ENCODE measurements at regions not wholly inside any gene's neighbourhood (a gene's known extent, or its start where the extent isn't known, plus 50 kb on each side); places are given as distances from the start of the nearest gene placed in this dataset.

- no peaks in the 10 kb centered on the region for H3K27me3 ChIP-seq (ENCODE audit: insufficient read depth, low read depth)
- H3K9me2 ChIP-seq (ENCODE audit: insufficient read depth), result no peaks in the 10 kb centered on the region
- H3K79me2 ChIP-seq (ENCODE audit: low read depth), result no peaks in the 10 kb centered on the region
- TF ChIP-seq CTCF (conservative IDR thresholded peaks at IDR 0.05), result no peak
- no peak for TF ChIP-seq EZH2 (IDR thresholded peaks at IDR 0.05; ENCODE audit: low read depth)
- no peak overlapping the region for H3K4me3 ChIP-seq
- no peaks in the 10 kb centered on the region for H3F3A ChIP-seq (ENCODE audit: insufficient read depth, low read depth)
- ChIA-PET POLR2A (ENCODE audit: unreplicated experiment) (no interaction called here), CTCF (interaction anchor here (0.6 kb wide), 1 partner anchor 827 kb away, joined by 3 read pairs; no protein-coding TSS in a partner anchor)
- no peaks in the 10 kb centered on the region for H3K4me1 ChIP-seq (replicated peaks; ENCODE audit: insufficient read depth)
- H3K9me3 ChIP-seq (ENCODE audit: insufficient read depth, low read depth), result no peaks in the 10 kb centered on the region
- no peak overlapping the region for H2AFZ ChIP-seq
- no peak for DNase-seq
- H3K36me3 ChIP-seq (ENCODE audit: low read depth), result no peaks in the 10 kb centered on the region
- no TSS peak for BruUV-seq (replicated peaks)
- no peak overlapping the region for H3K27ac ChIP-seq
- H4K20me1 ChIP-seq (ENCODE audit: insufficient read depth), result no peaks in the 10 kb centered on the region
- H3K4me2 ChIP-seq, result no peak overlapping the region
- intact Hi-C loops (cut with micrococcal nuclease; ENCODE audit: unreplicated experiment), result no loop called here
Measured at GRCh38 chr1:193443886-193444285, 257.5 kb upstream of the B3GALT2 start.

- H3K4me3 ChIP-seq, result no peak overlapping the region
- H3K4me2 ChIP-seq, result no peak overlapping the region
- H3K9me3 ChIP-seq (ENCODE audit: insufficient read depth, low read depth), result 0 out of 2 replicates have a peak, but pooled peaks cover 4% of the 10 kb centered on the region
- no peak for TF ChIP-seq EZH2 (IDR thresholded peaks at IDR 0.05; ENCODE audit: low read depth)
- no peak for TF ChIP-seq CTCF (conservative IDR thresholded peaks at IDR 0.05)
- H2AFZ ChIP-seq, result no peak overlapping the region
- H3K27me3 ChIP-seq (ENCODE audit: insufficient read depth, low read depth), result no peaks in the 10 kb centered on the region
- CTCF ChIA-PET, result no interaction called here
- H3K9me2 ChIP-seq (ENCODE audit: insufficient read depth), result no peaks in the 10 kb centered on the region
- BruUV-seq (replicated peaks), result no TSS peak
- no peaks in the 10 kb centered on the region for H3F3A ChIP-seq (ENCODE audit: insufficient read depth, low read depth)
- POLR2A ChIA-PET (ENCODE audit: unreplicated experiment), result no interaction called here
- DNase-seq, result no peak
- intact Hi-C loops (cut with micrococcal nuclease; ENCODE audit: unreplicated experiment), result no loop called here
- no peaks in the 10 kb centered on the region for H3K36me3 ChIP-seq (ENCODE audit: low read depth)
- no peaks in the 10 kb centered on the region for H4K20me1 ChIP-seq (ENCODE audit: insufficient read depth)
- H3K4me1 ChIP-seq (replicated peaks; ENCODE audit: insufficient read depth), result no peaks in the 10 kb centered on the region
- no peaks in the 10 kb centered on the region for H3K79me2 ChIP-seq (ENCODE audit: low read depth)
- H3K27ac ChIP-seq, result no peak overlapping the region
Measured at GRCh38 chr1:193438771-193439170, 252.4 kb upstream of the B3GALT2 start.

- H3K36me3 ChIP-seq (ENCODE audit: low read depth), result no peaks in the 10 kb centered on the region
- BruUV-seq (replicated peaks), result no TSS peak
- H3K4me2 ChIP-seq, result no peak overlapping the region
- intact Hi-C loops (cut with micrococcal nuclease; ENCODE audit: unreplicated experiment), result no loop called here
- H3K9me3 ChIP-seq (ENCODE audit: insufficient read depth, low read depth), result 0 out of 2 replicates have a peak, but pooled peaks cover 4% of the 10 kb centered on the region
- ChIA-PET CTCF (no interaction called here), POLR2A (ENCODE audit: unreplicated experiment) (no interaction called here)
- no peak for DNase-seq
- no peaks in the 10 kb centered on the region for H3K79me2 ChIP-seq (ENCODE audit: low read depth)
- no peak overlapping the region for H2AFZ ChIP-seq
- TF ChIP-seq CTCF (conservative IDR thresholded peaks at IDR 0.05), result no peak
- no peaks in the 10 kb centered on the region for H4K20me1 ChIP-seq (ENCODE audit: insufficient read depth)
- H3K4me1 ChIP-seq (replicated peaks; ENCODE audit: insufficient read depth), result no peaks in the 10 kb centered on the region
- H3K27ac ChIP-seq, result no peak overlapping the region
- H3F3A ChIP-seq (ENCODE audit: insufficient read depth, low read depth), result no peaks in the 10 kb centered on the region
- H3K9me2 ChIP-seq (ENCODE audit: insufficient read depth), result no peaks in the 10 kb centered on the region
- H3K4me3 ChIP-seq, result no peak overlapping the region
- H3K27me3 ChIP-seq (ENCODE audit: insufficient read depth, low read depth), result no peaks in the 10 kb centered on the region
Measured at GRCh38 chr1:193438312-193438711, 251.9 kb upstream of the B3GALT2 start.

Data from PC-9 (cell line).